K562 (cell line): ENCODE measurements at regions not wholly inside any gene's neighbourhood (a gene's known extent, or its start where the extent isn't known, plus 50 kb on each side); places are given as distances from the start of the nearest gene placed in this dataset.

Experiments
- ATAC-seq: fragments of 200-7000 bp; cut with Tn5 transposase; 3 replicates; pipeline ENCODE4 v1.9.1; 2020; ENCODE audit warnings: moderate library complexity
- BruUV-seq: library from RNA; stranded (reverse); fragments of 400-500 nt; replicated peaks from 2 replicates; lab custom pipeline; 2021; lab: Mats Ljungman, UMichigan
- CTCF ChIA-PET: fragments of 300-600 bp; formaldehyde crosslinking; extraction: SDS; loops from one replicate; lab custom pipeline; 2021; ENCODE audit warnings: low intra/inter-chr PET ratio; lab: Yijun Ruan, JAX
- POLR2A ChIA-PET: fragments of 300-600, 350-650 bp; sonication (Branson Sonifier 250); formaldehyde crosslinking; extraction: SDS; loops from one replicate; lab custom pipeline; 2021; ENCODE audit warnings: antibody characterized with exemption, inconsistent platforms; lab: Yijun Ruan, JAX
- DNase-seq, 4 experiments: peaks; one replicate each; pipeline versions ENCODE4 v3.0.0 to v3.0.0-alpha.2; 2011 to 2018; ENCODE audit warnings: low spot score in 3 of 4, mixed read lengths in 3 of 4; ENCODE audit errors: extremely low read depth in 1 of 4
- FAIRE-seq: peaks from 2 replicates; lab custom pipeline; 2011; peaks lifted over from hg19 to GRCh38; lab: Jason Lieb, UNC
- H2AFZ ChIP-seq: 2 replicates; pipeline ENCODE4 v1.6.0; 2011; ENCODE audit warnings: low read depth, low read length, control low read depth, inconsistent platforms
- H3K27ac ChIP-seq: fragments of 200-600 bp; 3 replicates; pipeline ENCODE4 v1.8.0; 2011; ENCODE audit warnings: low read depth, mild to moderate bottlenecking, control low read depth, inconsistent platforms, low read length, moderate library complexity, mixed read lengths; ENCODE audit errors: extremely low read depth
- H3K27me3 ChIP-seq, 2 experiments: fragments of 300-600 bp in 1 of 2; 2 replicates in 1 of 2; 3 replicates in 1 of 2; pipeline versions ENCODE4 v1.6.0 to v1.8.0; 2011; ENCODE audit warnings: inconsistent platforms in 2 of 2, low read length in 2 of 2, mild to moderate bottlenecking in 1 of 2, mixed read lengths in 1 of 2, moderate library complexity in 1 of 2; ENCODE audit not compliant: control insufficient read depth in 2 of 2, insufficient read depth in 2 of 2
- H3K36me3 ChIP-seq: fragments of 300-600 bp; 3 replicates; pipeline ENCODE4 v1.8.0; 2011; ENCODE audit warnings: mild to moderate bottlenecking, low read length, inconsistent platforms; ENCODE audit not compliant: control insufficient read depth, insufficient read depth
- H3K4me1 ChIP-seq, 2 experiments: fragments of 200-600 bp in 1 of 2; replicated peaks in 1 of 2; 2 replicates in 1 of 2; 3 replicates in 1 of 2; pipeline versions ENCODE4 v1.5.1 to v1.8.0; 2011; ENCODE audit warnings: inconsistent platforms in 2 of 2, low read length in 2 of 2, mild to moderate bottlenecking in 1 of 2, mixed read lengths in 1 of 2, moderate library complexity in 1 of 2; ENCODE audit not compliant: control insufficient read depth in 2 of 2, insufficient read depth in 2 of 2
- H3K4me2 ChIP-seq: 2 replicates; pipeline ENCODE4 v1.6.1; 2011; ENCODE audit warnings: low read length, control low read depth, inconsistent platforms, mixed read lengths; ENCODE audit not compliant: insufficient read depth
- H3K4me3 ChIP-seq: fragments of 200-600 bp; sonication (generic), shearing (Covaris generic); 2 replicates; pipeline ENCODE4 v1.5.1; 2016; ENCODE audit warnings: control low read depth, inconsistent platforms
- H3K79me2 ChIP-seq: fragments of 200-600 bp; 3 replicates; pipeline ENCODE4 v1.8.0; 2011; ENCODE audit warnings: low read length, inconsistent platforms; ENCODE audit not compliant: control insufficient read depth, insufficient read depth
- H3K9ac ChIP-seq, 2 experiments: 2 replicates each; pipeline versions ENCODE4 v1.6.0 to v1.6.1; 2011; ENCODE audit warnings: low read depth in 2 of 2, low read length in 2 of 2, control low read depth in 1 of 2, inconsistent platforms in 1 of 2, mild to moderate bottlenecking in 1 of 2, mixed read lengths in 1 of 2; ENCODE audit not compliant: insufficient read depth in 1 of 2
- H3K9me1 ChIP-seq: one replicate; pipeline ENCODE4 v1.6.0; 2011; ENCODE audit warnings: inconsistent platforms, mild to moderate bottlenecking, low read length, moderate library complexity; ENCODE audit not compliant: control insufficient read depth, insufficient read depth
- H3K9me3 ChIP-seq: replicated peaks from 2 replicates; pipeline ENCODE4 v1.5.1; 2011; ENCODE audit warnings: low read depth, low read length, inconsistent platforms; ENCODE audit not compliant: control insufficient read depth, insufficient read depth
- H4K20me1 ChIP-seq: replicated peaks from 2 replicates; pipeline ENCODE4 v1.6.1; 2011; ENCODE audit warnings: low read length, inconsistent platforms, mixed read lengths; ENCODE audit not compliant: control insufficient read depth, insufficient read depth
- ETS2 ChIP-seq: IDR thresholded peaks from 2 replicates; pipeline ENCODE4 v1.6.1; 2016; ENCODE audit warnings: borderline replicate concordance, missing genetic modification characterization, mild to moderate bottlenecking, moderate library complexity, missing compliant biosample characterization; ENCODE audit not compliant: poor library complexity, severe bottlenecking
- HDGF ChIP-seq: fragments of 450-650 bp; IDR thresholded peaks from 2 replicates; pipeline ENCODE4 v1.6.1; 2016
- MTA3 ChIP-seq: fragments of 450-650 bp; formaldehyde crosslinking; IDR thresholded peaks from 2 replicates; pipeline ENCODE4 v1.6.1; 2017; ENCODE audit warnings: mild to moderate bottlenecking, borderline replicate concordance
- NCOR1 ChIP-seq: fragments of 450-650 bp; IDR thresholded peaks from 2 replicates; pipeline ENCODE4 v1.6.1; 2016; ENCODE audit warnings: mild to moderate bottlenecking, moderate library complexity
- NFXL1 ChIP-seq: fragments of 450-650 bp; formaldehyde crosslinking; IDR thresholded peaks from 2 replicates; pipeline ENCODE4 v1.4.0; 2021; ENCODE audit warnings: mild to moderate bottlenecking
- OTX1 ChIP-seq: fragments of 450-650 bp; formaldehyde crosslinking; IDR thresholded peaks from 2 replicates; pipeline ENCODE4 v1.4.0; 2022; ENCODE audit warnings: mild to moderate bottlenecking
- PHB ChIP-seq: fragments of 250-450 bp; sonication (Bioruptor Pico); IDR thresholded peaks from 2 replicates; pipeline ENCODE4 v1.5.0; 2021
- RAD51 ChIP-seq: fragments of 450-650 bp; IDR thresholded peaks from 2 replicates; pipeline ENCODE4 v1.7.1; 2016; ENCODE audit warnings: low read depth, mild to moderate bottlenecking, borderline replicate concordance
- RBBP5 ChIP-seq: fragments of 200-600 bp; sonication (generic); IDR thresholded peaks from 2 replicates; pipeline ENCODE4 v1.6.1; 2012; ENCODE audit warnings: borderline replicate concordance, mild to moderate bottlenecking, low read length, control low read depth, inconsistent platforms; ENCODE audit not compliant: insufficient read depth, poor library complexity, severe bottlenecking
- RBM25 ChIP-seq: fragments of 200-400 bp; formaldehyde crosslinking; IDR thresholded peaks from 2 replicates; pipeline ENCODE4 v1.6.1; 2018; ENCODE audit warnings: low read length, low read depth, moderate library complexity; ENCODE audit not compliant: severe bottlenecking
- SOX6 ChIP-seq: fragments of 450-650 bp; IDR thresholded peaks from 2 replicates; pipeline ENCODE4 v1.6.1; 2014; ENCODE audit warnings: mild to moderate bottlenecking
- ZBED1 ChIP-seq: IDR thresholded peaks from 2 replicates; pipeline ENCODE4 v1.6.1; 2014
- ZBTB11 ChIP-seq, 3 experiments: fragments of 200-800 bp in 1 of 3; fragments of 250-450 bp in 1 of 3; fragments of 450-650 bp in 1 of 3; sonication (Bioruptor Pico) in 1 of 3; sonication (Bioruptor generic) in 1 of 3; formaldehyde crosslinking in 1 of 3; IDR thresholded peaks; 2 replicates each; pipeline versions ENCODE4 v1.6.1 to v1.8.0; 2016 to 2022; ENCODE audit warnings: mild to moderate bottlenecking in 2 of 3, missing genetic modification characterization in 2 of 3, missing compliant biosample characterization in 1 of 3, moderate library complexity in 1 of 3
- ZNF57 ChIP-seq: fragments of 450-650 bp; formaldehyde crosslinking; IDR thresholded peaks from 2 replicates; pipeline ENCODE4 v1.4.0; 2020; ENCODE audit warnings: mild to moderate bottlenecking, moderate library complexity
- WGBS: fragments of 100-300 bp; shearing (Covaris generic); methylation state at CpG from one replicate; pipeline ENCODE4 v1.1.6; 2016; ENCODE audit warnings: low coverage, mixed read lengths; ENCODE audit not compliant: insufficient coverage; ENCODE audit errors: missing lambda C conversion rate; 5-methylcytosine and 5-hydroxymethylcytosine counted together
- in situ Hi-C: fragments of 300-500 bp; cut with MboI; formaldehyde crosslinking; loops from 4 replicates; pipeline ENCODE4 v1.15.0; 2018; ENCODE audit warnings: inconsistent platforms, mixed read lengths
- intact Hi-C: fragments of 100-400 bp; cut with micrococcal nuclease; formaldehyde crosslinking; loops from 2 replicates; pipeline ENCODE4 v1.14.2; 2022
- TF ChIP-seq, protein P1 (sequence below): fragments of 250-450 bp; sonication (Bioruptor Pico); IDR thresholded peaks from 2 replicates; pipeline ENCODE4 v1.8.0; 2022; ENCODE audit warnings: moderate library complexity, mild to moderate bottlenecking, inconsistent platforms
- TF ChIP-seq, protein P2 (sequence below): fragments of 250-450 bp; sonication (Bioruptor Pico); IDR thresholded peaks from 2 replicates; pipeline ENCODE4 v1.8.0; 2021; ENCODE audit warnings: mild to moderate bottlenecking, moderate library complexity

DNA sequence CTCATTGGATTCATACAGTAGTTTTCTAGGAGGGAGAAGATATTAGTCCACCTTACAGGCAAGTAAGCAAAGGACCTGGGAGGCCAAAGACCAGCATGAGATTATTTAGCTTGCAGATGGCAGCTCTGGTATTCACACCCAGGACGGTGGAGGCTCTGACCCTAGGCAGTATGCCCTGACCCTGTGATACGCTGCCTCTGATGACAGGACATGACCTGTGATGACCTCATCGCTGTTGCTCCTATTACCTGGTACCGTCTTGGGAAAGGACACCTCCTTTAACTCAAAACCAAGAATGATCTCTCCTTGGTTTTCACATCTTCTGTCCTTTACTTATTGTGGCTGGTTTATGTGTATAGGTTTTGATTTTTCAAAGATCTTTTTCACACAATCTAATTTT lies 298.6 kb downstream of the CLIC5 start:
- in situ Hi-C loops = loop anchor here (10.0 kb wide), 1 partner anchor 1062 kb away; no protein-coding TSS in a partner anchor
- 0 out of 2 replicates have a peak, but pooled peaks cover 5% of the 10 kb centered on the region for H4K20me1 ChIP-seq
- H3K36me3 ChIP-seq = no peaks in the 10 kb centered on the region
- H3K4me1 ChIP-seq = no peaks in the 10 kb centered on the region
- H3K79me2 ChIP-seq = no peaks in the 10 kb centered on the region
- intact Hi-C loops = no loop called here
- H2AFZ ChIP-seq = no peak overlapping the region
- 0% methylated on average over 4 of the region's 4 CpGs for WGBS
- H3K9me3 ChIP-seq = no peaks in the 10 kb centered on the region
- POLR2A ChIA-PET = interaction anchor here (1.5 kb wide), 1 partner anchor 11 kb away, joined by 3 read pairs; no protein-coding TSS in a partner anchor
- H3K27me3 ChIP-seq = peaks cover 17 to 35% of the 10 kb centered on the region in 2 experiments; a peak in 4 of 5 replicates
- DNase-seq (no peak), FAIRE-seq (no peak), ATAC-seq (no peak)
- CTCF ChIA-PET = no interaction called here
- H3K4me3 ChIP-seq = no peak overlapping the region
- H3K9ac ChIP-seq = no peak overlapping the region
- H3K9me1 ChIP-seq = no peaks in the 10 kb centered on the region
- no TSS peak for BruUV-seq
- H3K4me2 ChIP-seq = no peak overlapping the region
- no peak overlapping the region for H3K27ac ChIP-seq
- TF ChIP-seq ZNF57 (CRISPR knock-in tag) = no peak
- TF ChIP-seq HDGF = no peak
- TF ChIP-seq NCOR1 = no peak
- TF ChIP-seq RBM25 = no peak
- TF ChIP-seq ZBED1 = no peak
- no peak for TF ChIP-seq RBBP5
- TF ChIP-seq OTX1 (CRISPR knock-in tag) = no peak
- no peak for TF ChIP-seq ETS2 (tag)
- TF ChIP-seq PHB = no peak
- TF ChIP-seq ZBTB11 (CRISPR knock-in tag; IDR thresholded peaks at IDR 0.05) = no peak
- no peak for TF ChIP-seq RAD51
- no peak for TF ChIP-seq SOX6
- TF ChIP-seq, protein P1, sequence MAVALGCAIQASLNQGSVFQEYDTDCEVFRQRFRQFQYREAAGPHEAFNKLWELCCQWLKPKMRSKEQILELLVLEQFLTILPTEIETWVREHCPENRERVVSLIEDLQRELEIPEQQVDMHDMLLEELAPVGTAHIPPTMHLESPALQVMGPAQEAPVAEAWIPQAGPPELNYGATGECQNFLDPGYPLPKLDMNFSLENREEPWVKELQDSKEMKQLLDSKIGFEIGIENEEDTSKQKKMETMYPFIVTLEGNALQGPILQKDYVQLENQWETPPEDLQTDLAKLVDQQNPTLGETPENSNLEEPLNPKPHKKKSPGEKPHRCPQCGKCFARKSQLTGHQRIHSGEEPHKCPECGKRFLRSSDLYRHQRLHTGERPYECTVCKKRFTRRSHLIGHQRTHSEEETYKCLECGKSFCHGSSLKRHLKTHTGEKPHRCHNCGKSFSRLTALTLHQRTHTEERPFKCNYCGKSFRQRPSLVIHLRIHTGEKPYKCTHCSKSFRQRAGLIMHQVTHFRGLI (CRISPR knock-in tag) = no peak
- TF ChIP-seq, protein P2, sequence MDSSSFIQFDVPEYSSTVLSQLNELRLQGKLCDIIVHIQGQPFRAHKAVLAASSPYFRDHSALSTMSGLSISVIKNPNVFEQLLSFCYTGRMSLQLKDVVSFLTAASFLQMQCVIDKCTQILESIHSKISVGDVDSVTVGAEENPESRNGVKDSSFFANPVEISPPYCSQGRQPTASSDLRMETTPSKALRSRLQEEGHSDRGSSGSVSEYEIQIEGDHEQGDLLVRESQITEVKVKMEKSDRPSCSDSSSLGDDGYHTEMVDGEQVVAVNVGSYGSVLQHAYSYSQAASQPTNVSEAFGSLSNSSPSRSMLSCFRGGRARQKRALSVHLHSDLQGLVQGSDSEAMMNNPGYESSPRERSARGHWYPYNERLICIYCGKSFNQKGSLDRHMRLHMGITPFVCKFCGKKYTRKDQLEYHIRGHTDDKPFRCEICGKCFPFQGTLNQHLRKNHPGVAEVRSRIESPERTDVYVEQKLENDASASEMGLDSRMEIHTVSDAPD = no peak
- no peak for TF ChIP-seq MTA3
- TF ChIP-seq NFXL1 (CRISPR knock-in tag) = no peak
